ENCODE measurements at regions not wholly inside any gene's neighbourhood (a gene's known extent, or its start where the extent isn't known, plus 50 kb on each side); places are given as distances from the start of the nearest gene placed in this dataset.

DNA sequence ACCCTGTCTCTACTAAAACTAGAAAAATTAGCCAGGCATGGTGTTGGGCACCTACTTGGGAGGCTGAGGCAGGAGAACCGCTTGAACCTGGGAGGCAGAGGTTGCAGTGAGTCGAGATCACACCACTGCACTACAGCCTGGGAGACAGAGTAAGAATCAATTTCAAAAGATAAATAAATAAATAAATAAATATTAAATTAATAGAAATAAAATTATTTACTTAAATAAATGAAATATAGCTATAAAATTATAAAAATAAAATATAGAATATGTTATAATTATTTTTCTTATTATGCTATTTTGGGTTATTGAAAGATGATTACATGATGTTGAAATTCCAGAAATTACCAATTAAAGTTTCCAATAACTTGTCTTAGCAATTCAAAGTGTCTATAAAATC, 1029.8 kb upstream of the AGA start:
- H3K27ac ChIP-seq (ENCODE audit: control insufficient read depth, insufficient read depth), result no peak overlapping the region
- H4K20me1 ChIP-seq (ENCODE audit: control insufficient read depth, insufficient read depth), result no peaks in the 10 kb centered on the region
- DNase-seq (ENCODE audit: low read depth, low spot score) (no peak), ATAC-seq (no peak), FAIRE-seq (no peak)
- no peak overlapping the region for H3K9ac ChIP-seq (ENCODE audit: control insufficient read depth, insufficient read depth, low read length)
- H2AFZ ChIP-seq (ENCODE audit: control insufficient read depth, low read depth, low read length), result no peak overlapping the region
- no peaks in the 10 kb centered on the region for H3K4me1 ChIP-seq (ENCODE audit: control insufficient read depth, insufficient read depth, low read length)
- POLR2A ChIA-PET, result interaction anchor here (0.7 kb wide), 1 partner anchor 799 kb away, joined by 4 read pairs; no protein-coding TSS in a partner anchor
- no peak overlapping the region for H3K4me3 ChIP-seq
- no peaks in the 10 kb centered on the region for H3K9me3 ChIP-seq (replicated peaks; ENCODE audit: control insufficient read depth, insufficient read depth, low read length)
- RAD21 ChIA-PET (ENCODE audit: unreplicated experiment), result no interaction called here
- SMC1A ChIA-PET (ENCODE audit: uncharacterized antibody, unreplicated experiment), result no interaction called here
- CTCF ChIA-PET, result no interaction called here
- no peak overlapping the region for H3K4me2 ChIP-seq (ENCODE audit: control insufficient read depth, insufficient read depth)
- no peaks in the 10 kb centered on the region for H3K36me3 ChIP-seq (ENCODE audit: control insufficient read depth in 2 of 2, insufficient read depth in 2 of 2, low read length in 1 of 2)
- 21% methylated on average over 2 of the region's 2 CpGs for WGBS (ENCODE audit: insufficient coverage, insufficient replicate concordance, low lambda C conversion rate, missing lambda C conversion rate)
- no peak for TF ChIP-seq NFXL1 (IDR thresholded peaks at IDR 0.05; ENCODE audit: borderline replicate concordance)
- TF ChIP-seq KDM1A (IDR thresholded peaks at IDR 0.05; ENCODE audit: borderline replicate concordance), result no peak
- no peak for TF ChIP-seq CREB1 (IDR thresholded peaks at IDR 0.05; ENCODE audit: low read depth)
- no peak for TF ChIP-seq IKZF2 (IDR thresholded peaks at IDR 0.05)
- TF ChIP-seq SUZ12 (IDR thresholded peaks at IDR 0.05; ENCODE audit: unreplicated experiment), result no peak
- TF ChIP-seq, protein P1, sequence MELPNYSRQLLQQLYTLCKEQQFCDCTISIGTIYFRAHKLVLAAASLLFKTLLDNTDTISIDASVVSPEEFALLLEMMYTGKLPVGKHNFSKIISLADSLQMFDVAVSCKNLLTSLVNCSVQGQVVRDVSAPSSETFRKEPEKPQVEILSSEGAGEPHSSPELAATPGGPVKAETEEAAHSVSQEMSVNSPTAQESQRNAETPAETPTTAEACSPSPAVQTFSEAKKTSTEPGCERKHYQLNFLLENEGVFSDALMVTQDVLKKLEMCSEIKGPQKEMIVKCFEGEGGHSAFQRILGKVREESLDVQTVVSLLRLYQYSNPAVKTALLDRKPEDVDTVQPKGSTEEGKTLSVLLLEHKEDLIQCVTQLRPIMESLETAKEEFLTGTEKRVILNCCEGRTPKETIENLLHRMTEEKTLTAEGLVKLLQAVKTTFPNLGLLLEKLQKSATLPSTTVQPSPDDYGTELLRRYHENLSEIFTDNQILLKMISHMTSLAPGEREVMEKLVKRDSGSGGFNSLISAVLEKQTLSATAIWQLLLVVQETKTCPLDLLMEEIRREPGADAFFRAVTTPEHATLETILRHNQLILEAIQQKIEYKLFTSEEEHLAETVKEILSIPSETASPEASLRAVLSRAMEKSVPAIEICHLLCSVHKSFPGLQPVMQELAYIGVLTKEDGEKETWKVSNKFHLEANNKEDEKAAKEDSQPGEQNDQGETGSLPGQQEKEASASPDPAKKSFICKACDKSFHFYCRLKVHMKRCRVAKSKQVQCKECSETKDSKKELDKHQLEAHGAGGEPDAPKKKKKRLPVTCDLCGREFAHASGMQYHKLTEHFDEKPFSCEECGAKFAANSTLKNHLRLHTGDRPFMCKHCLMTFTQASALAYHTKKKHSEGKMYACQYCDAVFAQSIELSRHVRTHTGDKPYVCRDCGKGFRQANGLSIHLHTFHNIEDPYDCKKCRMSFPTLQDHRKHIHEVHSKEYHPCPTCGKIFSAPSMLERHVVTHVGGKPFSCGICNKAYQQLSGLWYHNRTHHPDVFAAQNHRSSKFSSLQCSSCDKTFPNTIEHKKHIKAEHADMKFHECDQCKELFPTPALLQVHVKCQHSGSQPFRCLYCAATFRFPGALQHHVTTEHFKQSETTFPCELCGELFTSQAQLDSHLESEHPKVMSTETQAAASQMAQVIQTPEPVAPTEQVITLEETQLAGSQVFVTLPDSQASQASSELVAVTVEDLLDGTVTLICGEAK (IDR thresholded peaks at IDR 0.05; ENCODE audit: borderline replicate concordance), result no peak
- TF ChIP-seq, protein P2, sequence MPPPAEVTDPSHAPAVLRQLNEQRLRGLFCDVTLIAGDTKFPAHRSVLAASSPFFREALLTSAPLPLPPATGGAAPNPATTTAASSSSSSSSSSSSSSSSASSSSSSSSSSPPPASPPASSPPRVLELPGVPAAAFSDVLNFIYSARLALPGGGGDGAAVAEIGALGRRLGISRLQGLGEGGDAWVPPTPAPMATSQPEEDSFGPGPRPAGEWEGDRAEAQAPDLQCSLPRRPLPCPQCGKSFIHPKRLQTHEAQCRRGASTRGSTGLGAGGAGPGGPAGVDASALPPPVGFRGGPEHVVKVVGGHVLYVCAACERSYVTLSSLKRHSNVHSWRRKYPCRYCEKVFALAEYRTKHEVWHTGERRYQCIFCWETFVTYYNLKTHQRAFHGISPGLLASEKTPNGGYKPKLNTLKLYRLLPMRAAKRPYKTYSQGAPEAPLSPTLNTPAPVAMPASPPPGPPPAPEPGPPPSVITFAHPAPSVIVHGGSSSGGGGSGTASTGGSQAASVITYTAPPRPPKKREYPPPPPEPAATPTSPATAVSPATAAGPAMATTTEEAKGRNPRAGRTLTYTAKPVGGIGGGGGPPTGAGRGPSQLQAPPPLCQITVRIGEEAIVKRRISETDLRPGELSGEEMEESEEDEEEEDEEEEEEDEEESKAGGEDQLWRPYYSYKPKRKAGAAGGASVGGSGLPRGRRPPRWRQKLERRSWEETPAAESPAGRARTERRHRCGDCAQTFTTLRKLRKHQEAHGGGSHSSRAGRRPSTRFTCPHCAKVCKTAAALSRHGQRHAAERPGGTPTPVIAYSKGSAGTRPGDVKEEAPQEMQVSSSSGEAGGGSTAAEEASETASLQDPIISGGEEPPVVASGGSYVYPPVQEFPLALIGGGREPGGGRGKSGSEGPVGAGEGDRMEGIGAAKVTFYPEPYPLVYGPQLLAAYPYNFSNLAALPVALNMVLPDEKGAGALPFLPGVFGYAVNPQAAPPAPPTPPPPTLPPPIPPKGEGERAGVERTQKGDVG (CRISPR knock-in tag; IDR thresholded peaks at IDR 0.05), result no peak
- TF ChIP-seq CBX5 (IDR thresholded peaks at IDR 0.05; ENCODE audit: low read depth), result no peak
- TF ChIP-seq HDAC2 (IDR thresholded peaks at IDR 0.05), result no peak
- TF ChIP-seq, protein P3, sequence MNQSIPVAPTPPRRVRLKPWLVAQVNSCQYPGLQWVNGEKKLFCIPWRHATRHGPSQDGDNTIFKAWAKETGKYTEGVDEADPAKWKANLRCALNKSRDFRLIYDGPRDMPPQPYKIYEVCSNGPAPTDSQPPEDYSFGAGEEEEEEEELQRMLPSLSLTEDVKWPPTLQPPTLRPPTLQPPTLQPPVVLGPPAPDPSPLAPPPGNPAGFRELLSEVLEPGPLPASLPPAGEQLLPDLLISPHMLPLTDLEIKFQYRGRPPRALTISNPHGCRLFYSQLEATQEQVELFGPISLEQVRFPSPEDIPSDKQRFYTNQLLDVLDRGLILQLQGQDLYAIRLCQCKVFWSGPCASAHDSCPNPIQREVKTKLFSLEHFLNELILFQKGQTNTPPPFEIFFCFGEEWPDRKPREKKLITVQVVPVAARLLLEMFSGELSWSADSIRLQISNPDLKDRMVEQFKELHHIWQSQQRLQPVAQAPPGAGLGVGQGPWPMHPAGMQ (IDR thresholded peaks at IDR 0.05; ENCODE audit: borderline replicate concordance), result no peak
- TF ChIP-seq HCFC1 (IDR thresholded peaks at IDR 0.05; ENCODE audit: low read length), result no peak
- TF ChIP-seq KLF5 (IDR thresholded peaks at IDR 0.05; ENCODE audit: partially characterized antibody), result no peak
- TF ChIP-seq CEBPB (IDR thresholded peaks at IDR 0.05; ENCODE audit: borderline replicate concordance in 1 of 2, low read depth in 2 of 2, low read length in 2 of 2), result no peak
- no peak for TF ChIP-seq NR2C2 (IDR thresholded peaks at IDR 0.05; ENCODE audit: borderline replicate concordance, control insufficient read depth, insufficient read length, low read depth)
- TF ChIP-seq JUND (IDR thresholded peaks at IDR 0.05; ENCODE audit: low read depth, low read length), result no peak
- no peak for TF ChIP-seq NFYB (IDR thresholded peaks at IDR 0.05; ENCODE audit: insufficient read depth, low read depth, low read length)
- no peak for TF ChIP-seq RCOR1 (conservative IDR thresholded peaks at IDR 0.05; ENCODE audit: low read depth, low read length)
- TF ChIP-seq POU2F2 (IDR thresholded peaks at IDR 0.05; ENCODE audit: borderline replicate concordance, low read depth, low read length), result no peak
- TF ChIP-seq BCL11A (IDR thresholded peaks at IDR 0.05; ENCODE audit: low read depth, low read length), result no peak
- in situ Hi-C loops (cut with MboI), result no loop called here
- intact Hi-C loops (cut with micrococcal nuclease; ENCODE audit: unreplicated experiment), result no loop called here
- no peaks in the 10 kb centered on the region for H3K79me2 ChIP-seq (ENCODE audit: control insufficient read depth, insufficient read depth, low read length)
- BruUV-seq (replicated peaks), result no TSS peak
- H3K27me3 ChIP-seq (replicated peaks in 1 of 2; ENCODE audit: control insufficient read depth in 2 of 2, insufficient read depth in 2 of 2, low read length in 1 of 2), result no peaks in the 10 kb centered on the region

Measured in GM12878 (cell line).